MM.1S (cell line): ENCODE measurements at regions not wholly inside any gene's neighbourhood (a gene's known extent, or its start where the extent isn't known, plus 50 kb on each side); places are given as distances from the start of the nearest gene placed in this dataset.

Source experiments
- EZH2phosphoT487 ChIP-seq: fragments of 300-600 bp; sonication (generic); IDR thresholded peaks from 2 replicates; pipeline ENCODE4 v1.6.1; 2018; ENCODE audit warnings: antibody characterized with exemption, low read length
- TF ChIP-seq, protein P1 (sequence below): fragments of 300-600 bp; sonication (generic); IDR thresholded peaks from 2 replicates; pipeline ENCODE4 v1.5.1; 2016; ENCODE audit warnings: antibody characterized with exemption, low read length, mixed read lengths

DNA sequence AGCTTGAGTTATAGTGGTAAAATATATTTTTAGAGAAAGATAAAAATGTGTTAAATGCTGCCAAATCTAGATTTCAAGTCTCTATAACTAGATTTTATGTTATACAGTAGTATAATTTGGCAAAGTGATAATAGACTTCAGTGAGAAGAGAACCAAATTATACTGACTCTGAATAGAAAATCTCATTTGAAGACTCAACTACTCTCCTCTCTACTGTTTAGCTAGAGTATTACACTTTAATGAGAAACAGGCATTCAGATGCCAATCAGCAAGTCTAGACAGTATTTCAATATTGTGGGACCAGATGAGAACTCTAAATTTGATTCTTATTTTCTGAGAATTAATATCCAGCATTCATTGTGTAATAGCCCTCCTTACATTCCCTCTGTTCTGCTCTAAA, 311.2 kb downstream of the SLITRK5 start:
- TF ChIP-seq EZH2phosphoT487 = no peak
- TF ChIP-seq, protein P1, sequence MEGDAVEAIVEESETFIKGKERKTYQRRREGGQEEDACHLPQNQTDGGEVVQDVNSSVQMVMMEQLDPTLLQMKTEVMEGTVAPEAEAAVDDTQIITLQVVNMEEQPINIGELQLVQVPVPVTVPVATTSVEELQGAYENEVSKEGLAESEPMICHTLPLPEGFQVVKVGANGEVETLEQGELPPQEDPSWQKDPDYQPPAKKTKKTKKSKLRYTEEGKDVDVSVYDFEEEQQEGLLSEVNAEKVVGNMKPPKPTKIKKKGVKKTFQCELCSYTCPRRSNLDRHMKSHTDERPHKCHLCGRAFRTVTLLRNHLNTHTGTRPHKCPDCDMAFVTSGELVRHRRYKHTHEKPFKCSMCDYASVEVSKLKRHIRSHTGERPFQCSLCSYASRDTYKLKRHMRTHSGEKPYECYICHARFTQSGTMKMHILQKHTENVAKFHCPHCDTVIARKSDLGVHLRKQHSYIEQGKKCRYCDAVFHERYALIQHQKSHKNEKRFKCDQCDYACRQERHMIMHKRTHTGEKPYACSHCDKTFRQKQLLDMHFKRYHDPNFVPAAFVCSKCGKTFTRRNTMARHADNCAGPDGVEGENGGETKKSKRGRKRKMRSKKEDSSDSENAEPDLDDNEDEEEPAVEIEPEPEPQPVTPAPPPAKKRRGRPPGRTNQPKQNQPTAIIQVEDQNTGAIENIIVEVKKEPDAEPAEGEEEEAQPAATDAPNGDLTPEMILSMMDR = no peak
